Duodenal mucosa (tissue), 2 donors: ENCODE measurements at regions not wholly inside any gene's neighbourhood (a gene's known extent, or its start where the extent isn't known, plus 50 kb on each side); places are given as distances from the start of the nearest gene placed in this dataset.

Experiments
- H3K27ac ChIP-seq: one replicate; pipeline ENCODE4 v1.7.0; 2013; ENCODE audit warnings: low read depth, low read length
- H3K27me3 ChIP-seq, 2 donors: one replicate each; pipeline ENCODE4 v1.7.0; 2013; ENCODE audit warnings: low read length in 2 of 2, control low read depth in 1 of 2; ENCODE audit not compliant: insufficient read depth in 2 of 2, control insufficient read depth in 1 of 2
- H3K36me3 ChIP-seq, 2 donors: one replicate each; pipeline ENCODE4 v1.7.0; 2013; ENCODE audit warnings: low read length in 2 of 2, control low read depth in 1 of 2; ENCODE audit not compliant: insufficient read depth in 2 of 2, control insufficient read depth in 1 of 2
- H3K4me1 ChIP-seq, 2 donors: one replicate each; pipeline ENCODE4 v1.7.0; 2013; ENCODE audit warnings: low read length in 2 of 2, control low read depth in 1 of 2; ENCODE audit not compliant: insufficient read depth in 2 of 2, control insufficient read depth in 1 of 2
- H3K4me3 ChIP-seq, 2 donors: one replicate each; pipeline ENCODE4 v1.7.0; 2013; ENCODE audit warnings: low read length in 2 of 2, low read depth in 1 of 2
- H3K9ac ChIP-seq, 2 donors: one replicate each; pipeline ENCODE4 v1.7.0; 2013; ENCODE audit warnings: low read length in 2 of 2, low read depth in 1 of 2
- H3K9me3 ChIP-seq, 2 donors: one replicate each; pipeline ENCODE4 v1.7.0; 2013; ENCODE audit warnings: low read length in 2 of 2, control low read depth in 1 of 2; ENCODE audit not compliant: control insufficient read depth in 1 of 2

- Histone ChIP-seq H3K27me3 (no peaks in the 10 kb centered on the region), H3K4me3 (peak overlapping the region; percentile 18 to 44), H3K9ac (peak overlapping the region; percentile 27 to 35), H3K9me3 (no peaks in the 10 kb centered on the region), H3K27ac (peak overlapping the region; percentile 7), H3K4me1 (peaks cover 7 to 10% of the 10 kb centered on the region in 2 donors), H3K36me3 (no peaks in the 10 kb centered on the region)
These were observed 266.1 kb upstream of the KLF6 start for GRCh38 chr10:4051011-4051640.

- no peak overlapping the region for H3K9ac ChIP-seq
- no peak overlapping the region for H3K27ac ChIP-seq
- H3K9me3 ChIP-seq: no peaks in the 10 kb centered on the region
- no peaks in the 10 kb centered on the region for H3K36me3 ChIP-seq
- H3K4me1 ChIP-seq: peaks cover 7 to 10% of the 10 kb centered on the region in 2 donors
- H3K27me3 ChIP-seq: no peaks in the 10 kb centered on the region
- H3K4me3 ChIP-seq: no peak overlapping the region
These were observed 265.1 kb upstream of the KLF6 start for GRCh38 chr10:4050061-4050460.

DNA sequence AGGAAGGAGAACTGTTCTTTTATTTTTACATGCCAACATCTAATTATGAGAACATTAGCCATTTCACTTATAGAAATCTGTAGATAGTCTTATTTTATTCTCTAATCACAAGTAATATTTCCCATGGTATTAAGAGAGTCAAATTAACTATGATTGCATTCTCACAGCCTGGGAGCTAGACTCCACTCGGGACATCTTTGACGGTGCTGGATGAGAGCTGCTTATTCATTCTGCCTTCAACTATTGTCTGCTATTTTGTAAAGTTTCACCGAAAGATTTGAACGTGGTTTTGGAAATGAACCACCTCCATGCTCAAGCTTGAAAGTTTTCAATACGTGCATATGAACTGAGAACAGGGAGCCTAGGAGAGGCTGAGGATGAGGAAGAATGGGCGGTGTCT is 264.3 kb upstream of the KLF6 start:
- Histone ChIP-seq H3K4me1 (peaks cover 7 to 10% of the 10 kb centered on the region in 2 donors), H3K4me3 (no peak overlapping the region), H3K27ac (no peak overlapping the region), H3K36me3 (no peaks in the 10 kb centered on the region), H3K9ac (no peak overlapping the region), H3K9me3 (no peaks in the 10 kb centered on the region), H3K27me3 (no peaks in the 10 kb centered on the region)

GRCh38 chr10:4048236-4048864 is 263.3 kb upstream of the KLF6 start:
- H3K4me1 ChIP-seq: peaks cover 7 to 10% of the 10 kb centered on the region in 2 donors
- H3K27me3 ChIP-seq: no peaks in the 10 kb centered on the region
- H3K4me3 ChIP-seq: no peak overlapping the region
- H3K36me3 ChIP-seq: no peaks in the 10 kb centered on the region
- no peak overlapping the region for H3K9ac ChIP-seq
- H3K9me3 ChIP-seq: no peaks in the 10 kb centered on the region
- H3K27ac ChIP-seq: no peak overlapping the region

DNA sequence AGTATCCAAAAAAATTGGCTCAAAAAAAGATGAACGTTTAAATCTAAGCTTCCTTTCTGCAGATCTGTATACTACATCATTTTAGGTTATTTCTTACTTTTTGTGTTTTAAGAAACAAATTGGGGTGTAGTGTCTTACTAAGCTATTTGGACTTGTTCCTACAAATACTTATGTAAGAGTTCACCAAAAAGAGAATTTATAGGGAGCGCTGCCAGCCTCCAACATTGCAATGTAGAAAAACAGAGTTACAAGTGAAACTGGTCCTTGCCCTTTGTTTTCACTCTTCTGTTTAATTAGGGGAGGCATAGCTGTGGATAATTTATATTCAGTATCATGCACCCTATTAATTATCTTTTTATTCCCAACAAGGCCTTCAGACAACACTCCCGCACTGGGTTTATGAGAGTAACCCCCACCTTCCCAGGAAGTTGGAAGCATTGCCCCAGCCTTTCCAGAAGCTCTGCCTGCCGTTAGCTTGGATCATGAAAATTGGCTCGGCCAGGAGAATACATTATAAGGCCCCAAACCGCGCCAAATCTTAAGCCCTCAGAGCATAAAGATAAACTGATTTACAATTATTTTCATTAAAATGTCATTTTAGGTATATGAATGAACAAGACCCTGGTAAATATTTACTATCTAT is 261.8 kb upstream of the KLF6 start:
- Histone ChIP-seq H3K27me3 (no peaks in the 10 kb centered on the region), H3K27ac (no peak overlapping the region), H3K4me3 (no peak overlapping the region), H3K9ac (no peak overlapping the region), H3K36me3 (no peaks in the 10 kb centered on the region), H3K9me3 (peaks cover 0 to 2% of the 10 kb centered on the region in 2 donors), H3K4me1 (peaks cover 7 to 9% of the 10 kb centered on the region in 2 donors)

DNA sequence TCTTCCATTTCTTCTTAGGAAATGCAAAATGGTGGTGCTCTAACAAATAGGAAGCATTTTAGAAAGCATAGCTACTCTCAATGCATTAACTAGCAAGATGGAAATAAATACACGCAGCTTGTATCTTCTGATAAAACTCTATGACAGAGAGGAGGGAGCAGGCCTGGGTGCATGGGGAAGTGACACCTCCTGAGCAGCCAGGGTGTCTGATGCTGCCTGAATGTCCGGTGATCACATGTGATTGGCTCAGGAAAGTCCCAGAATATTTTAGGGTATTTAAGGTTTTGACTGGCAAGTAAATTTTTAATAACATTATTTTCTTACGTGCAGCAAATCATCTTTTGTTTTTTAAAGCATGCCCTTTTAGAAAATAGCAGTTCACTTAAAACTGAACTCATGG is 261.0 kb upstream of the KLF6 start:
- no peak overlapping the region for H3K4me3 ChIP-seq
- peaks cover 7% of the 10 kb centered on the region in 2 donors for H3K4me1 ChIP-seq
- H3K27me3 ChIP-seq: no peaks in the 10 kb centered on the region
- H3K27ac ChIP-seq: no peak overlapping the region
- H3K9me3 ChIP-seq: peaks cover 4 to 10% of the 10 kb centered on the region in 2 donors
- H3K36me3 ChIP-seq: no peaks in the 10 kb centered on the region
- no peak overlapping the region for H3K9ac ChIP-seq

- H3K4me1 ChIP-seq: no peaks in the 10 kb centered on the region
- no peak overlapping the region for H3K27ac ChIP-seq
- H3K9me3 ChIP-seq: peaks cover 4 to 11% of the 10 kb centered on the region in 2 donors
- H3K9ac ChIP-seq: no peak overlapping the region
- no peaks in the 10 kb centered on the region for H3K27me3 ChIP-seq
- no peaks in the 10 kb centered on the region for H3K36me3 ChIP-seq
- H3K4me3 ChIP-seq: no peak overlapping the region
These were observed 259.1 kb upstream of the KLF6 start for GRCh38 chr10:4043897-4044665.

GRCh38 chr10:4041635-4042034 is 256.6 kb upstream of the KLF6 start:
- no peak overlapping the region for H3K9ac ChIP-seq
- H3K27me3 ChIP-seq: no peaks in the 10 kb centered on the region
- peaks cover 4 to 11% of the 10 kb centered on the region in 2 donors for H3K9me3 ChIP-seq
- H3K4me1 ChIP-seq: no peaks in the 10 kb centered on the region
- no peaks in the 10 kb centered on the region for H3K36me3 ChIP-seq
- H3K27ac ChIP-seq: no peak overlapping the region
- no peak overlapping the region for H3K4me3 ChIP-seq

- Histone ChIP-seq H3K27ac (no peak overlapping the region), H3K4me1 (peaks cover 6 to 19% of the 10 kb centered on the region in 2 donors), H3K36me3 (no peaks in the 10 kb centered on the region)
These were observed 253.0 kb upstream of the KLF6 start for GRCh38 chr10:4038000-4038399.

DNA sequence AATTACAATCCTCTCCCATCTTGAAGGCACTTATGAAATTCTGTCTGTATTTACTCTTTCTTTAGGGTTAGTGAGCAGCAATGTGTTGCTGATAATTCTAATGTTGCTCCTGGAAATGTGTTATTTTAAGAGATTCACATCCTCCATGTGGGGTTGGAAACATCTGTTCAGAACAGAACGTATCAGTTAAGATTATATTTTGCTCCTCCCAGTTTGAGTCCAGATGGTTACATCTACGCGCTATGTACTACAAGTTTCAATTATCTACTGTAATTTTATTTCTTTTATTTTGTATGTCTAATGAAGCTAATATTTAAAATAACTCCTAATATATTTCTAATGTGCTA is 250.6 kb upstream of the KLF6 start:
- Histone ChIP-seq H3K36me3 (no peaks in the 10 kb centered on the region), H3K27ac (no peak overlapping the region), H3K4me3 (peak overlapping the region in 1 of 2 donors; percentile 56), H3K9me3 (no peaks in the 10 kb centered on the region), H3K9ac (peak overlapping the region in 1 of 2 donors; percentile 42), H3K27me3 (no peaks in the 10 kb centered on the region), H3K4me1 (peaks cover 6 to 19% of the 10 kb centered on the region in 2 donors)

More at GRCh38 chr10:4038000-4038399, 253.0 kb upstream of the KLF6 start:
- no peaks in the 10 kb centered on the region for H3K27me3 ChIP-seq
- no peak overlapping the region for H3K4me3 ChIP-seq
- H3K9ac ChIP-seq: no peak overlapping the region
- H3K9me3 ChIP-seq: peaks cover 4 to 11% of the 10 kb centered on the region in 2 donors
